Ishikawa (cell line): ENCODE measurements at regions not wholly inside any gene's neighbourhood (a gene's known extent, or its start where the extent isn't known, plus 50 kb on each side); places are given as distances from the start of the nearest gene placed in this dataset.

Experiments used
- CEBPB ChIP-seq: IDR thresholded peaks from 2 replicates; pipeline ENCODE4 v1.6.1; 2012
- CREB1 ChIP-seq: IDR thresholded peaks from 2 replicates; pipeline ENCODE4 v1.6.1; 2012; ENCODE audit warnings: low read depth
- EP300 ChIP-seq: IDR thresholded peaks from 2 replicates; pipeline ENCODE4 v1.6.1; 2012; ENCODE audit warnings: borderline replicate concordance
- FOXM1 ChIP-seq: IDR thresholded peaks from 2 replicates; pipeline ENCODE4 v1.6.1; 2012; ENCODE audit warnings: low read depth, borderline replicate concordance
- MAX ChIP-seq: IDR thresholded peaks from 2 replicates; pipeline ENCODE4 v1.6.1; 2012
- NFIC ChIP-seq: IDR thresholded peaks from 2 replicates; pipeline ENCODE4 v1.6.1; 2012
- RAD21 ChIP-seq: IDR thresholded peaks from 2 replicates; pipeline ENCODE4 v1.6.1; 2012; ENCODE audit warnings: low read depth
- REST ChIP-seq: IDR thresholded peaks from 2 replicates; pipeline ENCODE4 v1.6.1; 2012; ENCODE audit warnings: low read depth, mild to moderate bottlenecking
- TAF1 ChIP-seq: IDR thresholded peaks from 2 replicates; pipeline ENCODE4 v1.6.1; 2012; ENCODE audit warnings: low read depth, mild to moderate bottlenecking
- TEAD4 ChIP-seq: IDR thresholded peaks from 2 replicates; pipeline ENCODE4 v1.6.1; 2012
- YY1 ChIP-seq: IDR thresholded peaks from 2 replicates; pipeline ENCODE4 v1.6.1; 2012; ENCODE audit warnings: low read depth

- no peak for TF ChIP-seq REST
- TF ChIP-seq CREB1 = no peak
- no peak for TF ChIP-seq TAF1
- TF ChIP-seq FOXM1 = no peak
- TF ChIP-seq TEAD4 = no peak
- no peak for TF ChIP-seq RAD21
- TF ChIP-seq NFIC = no peak
- TF ChIP-seq EP300 = no peak
- no peak for TF ChIP-seq MAX
- TF ChIP-seq CEBPB = no peak
- TF ChIP-seq YY1 = no peak
These were observed 1608.6 kb upstream of the RAG2 start for GRCh38 chr11:38206663-38207062.
